SKM-1 (cell line): ENCODE measurements at regions not wholly inside any gene's neighbourhood (a gene's known extent, or its start where the extent isn't known, plus 50 kb on each side); places are given as distances from the start of the nearest gene placed in this dataset.
A peak's percentile ranks its signal among the peaks of the same experiment; 100 is the strongest.
"Not testable (repeated sequence)": the region's sequence is repeated elsewhere in the genome, so short reads cannot be mapped to it uniquely, and the experiment has no call there.

ENCODE experiments used
- DNase-seq: peaks from one replicate; lab custom pipeline; 2025; ENCODE audit not compliant: unreplicated experiment; lab: John Stamatoyannopoulos, UW

- no peak for DNase-seq
These were observed 50.6 kb upstream of the ZMYND8 start for GRCh38 chr20:47406849-47407682.

- no peak for DNase-seq
These were observed 54.7 kb upstream of the ZMYND8 start for GRCh38 chr20:47411161-47411560.

- no peak for DNase-seq
These were observed 55.6 kb upstream of the ZMYND8 start for GRCh38 chr20:47412083-47412482.

GRCh38 chr20:47413189-47413588, 56.7 kb upstream of the ZMYND8 start:
- no peak for DNase-seq

GRCh38 chr20:47417245-47418068, 61.0 kb upstream of the ZMYND8 start:
- DNase-seq, result no peak

GRCh38 chr20:47418069-47418757, 61.7 kb upstream of the ZMYND8 start:
- DNase-seq, result no peak

- no peak for DNase-seq
These were observed 63.5 kb upstream of the ZMYND8 start for GRCh38 chr20:47419953-47420514.

GRCh38 chr20:47421076-47421475, 64.6 kb upstream of the ZMYND8 start:
- no peak for DNase-seq

- no peak for DNase-seq
These were observed 67.1 kb upstream of the ZMYND8 start for GRCh38 chr20:47423586-47423985.

GRCh38 chr20:47427067-47427466, 70.6 kb upstream of the ZMYND8 start:
- DNase-seq, result no peak

GRCh38 chr20:47427746-47428145, 71.2 kb upstream of the ZMYND8 start:
- DNase-seq, result peak; percentile 59

GRCh38 chr20:47428164-47428563, 71.7 kb upstream of the ZMYND8 start:
- no peak for DNase-seq

GRCh38 chr20:47428851-47429336, 72.4 kb upstream of the ZMYND8 start:
- DNase-seq, result no peak

GRCh38 chr20:47429409-47429808, 72.3 kb upstream of the NCOA3 start:
- no peak for DNase-seq

- DNase-seq, result no peak
These were observed 70.7 kb upstream of the NCOA3 start for GRCh38 chr20:47430862-47431588.

GRCh38 chr20:47432834-47433210, 68.9 kb upstream of the NCOA3 start:
- DNase-seq, result peak; percentile 47

- DNase-seq, result not testable (repeated sequence)
These were observed 67.4 kb upstream of the NCOA3 start for GRCh38 chr20:47434128-47434779.

- no peak for DNase-seq
These were observed 63.0 kb upstream of the NCOA3 start for GRCh38 chr20:47438464-47439381.
